Bronchial epithelial cell (primary cell): ENCODE measurements at regions not wholly inside any gene's neighbourhood (a gene's known extent, or its start where the extent isn't known, plus 50 kb on each side); places are given as distances from the start of the nearest gene placed in this dataset.

Experiments
- DNase-seq: peaks from one replicate; pipeline ENCODE4 v3.0.0-alpha.2; 2010; ENCODE audit warnings: low read depth
- FAIRE-seq: peaks from 2 replicates; lab custom pipeline; 2011; peaks lifted over from hg19 to GRCh38; lab: Jason Lieb, UNC
- H3K27me3 ChIP-seq: 2 replicates; pipeline ENCODE4 v1.5.1; 2011; ENCODE audit warnings: low read length; ENCODE audit not compliant: control insufficient read depth, insufficient read depth
- H3K36me3 ChIP-seq: 2 replicates; pipeline ENCODE4 v1.5.1; 2011; ENCODE audit warnings: low read length; ENCODE audit not compliant: control insufficient read depth, insufficient read depth
- H3K4me3 ChIP-seq: 2 replicates; pipeline ENCODE4 v1.5.1; 2011; ENCODE audit warnings: mild to moderate bottlenecking, low read depth, low read length, control low read depth
- TF ChIP-seq, protein P1 (sequence below): IDR thresholded peaks from 2 replicates; pipeline ENCODE4 v1.5.1; 2011; ENCODE audit warnings: mild to moderate bottlenecking, moderate library complexity, low read length, control low read depth, inconsistent platforms; ENCODE audit not compliant: insufficient read depth, severe bottlenecking

DNA sequence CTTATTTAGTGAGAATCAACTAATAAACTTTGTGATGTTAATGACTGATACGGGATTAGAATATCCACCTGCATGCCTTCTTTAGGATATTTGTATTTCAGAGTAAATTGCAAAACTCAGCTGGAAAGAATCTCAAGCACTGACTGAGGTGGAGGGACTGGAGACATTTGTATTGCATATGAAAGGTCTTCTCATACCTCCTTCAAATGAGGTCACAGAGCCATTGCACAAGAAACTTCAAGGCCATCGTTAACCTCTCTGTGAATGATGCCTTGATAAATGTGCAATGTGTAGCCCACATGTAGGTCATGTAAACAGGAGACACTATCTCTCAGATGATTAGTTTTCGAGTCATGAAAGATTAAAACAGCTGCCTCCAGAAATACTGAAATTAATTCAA lies 531.7 kb upstream of the PLXNA2 start:
- Histone ChIP-seq H3K27me3 (peaks cover 2% of the 10 kb centered on the region), H3K4me3 (no peak overlapping the region), H3K36me3 (no peaks in the 10 kb centered on the region)
- TF ChIP-seq, protein P1, sequence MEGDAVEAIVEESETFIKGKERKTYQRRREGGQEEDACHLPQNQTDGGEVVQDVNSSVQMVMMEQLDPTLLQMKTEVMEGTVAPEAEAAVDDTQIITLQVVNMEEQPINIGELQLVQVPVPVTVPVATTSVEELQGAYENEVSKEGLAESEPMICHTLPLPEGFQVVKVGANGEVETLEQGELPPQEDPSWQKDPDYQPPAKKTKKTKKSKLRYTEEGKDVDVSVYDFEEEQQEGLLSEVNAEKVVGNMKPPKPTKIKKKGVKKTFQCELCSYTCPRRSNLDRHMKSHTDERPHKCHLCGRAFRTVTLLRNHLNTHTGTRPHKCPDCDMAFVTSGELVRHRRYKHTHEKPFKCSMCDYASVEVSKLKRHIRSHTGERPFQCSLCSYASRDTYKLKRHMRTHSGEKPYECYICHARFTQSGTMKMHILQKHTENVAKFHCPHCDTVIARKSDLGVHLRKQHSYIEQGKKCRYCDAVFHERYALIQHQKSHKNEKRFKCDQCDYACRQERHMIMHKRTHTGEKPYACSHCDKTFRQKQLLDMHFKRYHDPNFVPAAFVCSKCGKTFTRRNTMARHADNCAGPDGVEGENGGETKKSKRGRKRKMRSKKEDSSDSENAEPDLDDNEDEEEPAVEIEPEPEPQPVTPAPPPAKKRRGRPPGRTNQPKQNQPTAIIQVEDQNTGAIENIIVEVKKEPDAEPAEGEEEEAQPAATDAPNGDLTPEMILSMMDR = no peak
- FAIRE-seq (no peak), DNase-seq (no peak)

DNA sequence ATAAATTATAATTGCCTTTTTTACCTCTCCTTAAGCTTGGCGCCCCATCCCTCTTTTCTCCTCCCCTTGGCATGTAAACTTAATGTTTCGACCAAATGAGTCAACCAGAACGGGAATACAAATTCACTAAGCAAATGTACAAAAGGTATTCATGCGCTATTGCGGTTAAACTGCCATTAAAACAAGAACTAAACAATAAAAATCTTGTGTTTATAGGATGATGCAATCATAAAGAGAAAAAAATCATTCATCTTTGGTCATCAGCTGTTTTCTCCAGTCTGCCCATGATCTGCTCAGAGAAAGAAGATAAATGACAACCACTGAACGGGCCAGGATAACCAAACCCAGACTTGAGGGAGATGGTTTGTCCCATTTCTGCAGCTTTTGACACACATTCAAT lies 534.2 kb upstream of the PLXNA2 start:
- no peak for DNase-seq
- FAIRE-seq = no peak
- peaks cover 3% of the 10 kb centered on the region for H3K27me3 ChIP-seq
- H3K36me3 ChIP-seq = no peaks in the 10 kb centered on the region
- no peak overlapping the region for H3K4me3 ChIP-seq
- TF ChIP-seq, protein P1 = no peak

DNA sequence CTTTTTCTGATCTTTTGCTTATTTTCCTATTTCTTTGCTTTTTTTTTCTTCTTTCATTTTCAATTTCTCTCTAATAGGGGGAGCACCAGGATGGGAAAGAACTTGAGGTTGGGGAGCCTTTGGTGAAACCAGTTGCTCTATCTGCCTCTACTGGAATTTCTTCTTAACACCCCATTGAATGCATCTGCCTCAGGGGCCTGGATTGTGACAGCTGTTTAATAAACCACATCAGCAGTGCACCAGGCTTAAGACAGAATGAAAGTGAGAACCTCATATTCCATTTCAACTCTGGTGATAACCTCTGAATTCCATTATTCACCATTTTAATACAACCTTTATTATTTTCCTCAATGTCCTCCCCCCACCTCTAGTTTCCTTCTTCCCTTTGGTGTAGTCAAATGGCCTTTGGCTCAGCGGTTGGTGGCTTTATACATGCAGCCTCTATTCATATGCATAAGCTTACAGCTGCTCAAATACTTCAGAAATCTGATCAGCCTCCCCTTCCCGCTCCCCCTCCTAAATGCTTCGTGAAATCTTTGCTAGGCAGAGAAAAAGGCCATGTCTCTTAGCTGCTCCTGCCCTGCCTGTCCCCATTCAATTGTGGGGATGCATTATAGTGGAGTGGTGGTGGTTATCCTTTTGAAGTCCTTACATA lies 537.3 kb upstream of the PLXNA2 start:
- TF ChIP-seq, protein P1 = no peak
- no peak for FAIRE-seq
- DNase-seq = no peak
- Histone ChIP-seq H3K4me3 (no peak overlapping the region), H3K27me3 (peaks cover 3% of the 10 kb centered on the region), H3K36me3 (no peaks in the 10 kb centered on the region)

DNA sequence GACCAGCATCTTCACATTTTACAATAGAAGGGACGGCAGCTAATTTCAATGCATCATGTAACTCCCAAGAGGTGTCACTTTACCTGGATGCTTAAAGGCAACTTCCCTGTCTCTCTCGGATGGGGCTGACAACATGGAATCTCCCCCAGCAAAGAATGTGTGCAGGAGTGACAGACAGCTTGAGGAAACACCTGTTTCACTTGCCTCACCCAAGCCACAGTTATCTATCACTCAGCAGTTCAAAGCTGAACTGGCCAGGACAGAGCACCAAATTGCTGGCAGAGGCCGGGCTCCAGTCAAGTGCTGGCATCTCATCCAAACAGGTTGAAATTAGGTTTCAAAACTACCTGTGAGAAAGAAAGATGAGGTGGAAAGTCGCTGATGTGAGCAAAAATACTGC lies 538.0 kb upstream of the PLXNA2 start:
- TF ChIP-seq, protein P1 = no peak
- DNase-seq (no peak), FAIRE-seq (no peak)
- Histone ChIP-seq H3K4me3 (no peak overlapping the region), H3K27me3 (peaks cover 4% of the 10 kb centered on the region), H3K36me3 (no peaks in the 10 kb centered on the region)

DNA sequence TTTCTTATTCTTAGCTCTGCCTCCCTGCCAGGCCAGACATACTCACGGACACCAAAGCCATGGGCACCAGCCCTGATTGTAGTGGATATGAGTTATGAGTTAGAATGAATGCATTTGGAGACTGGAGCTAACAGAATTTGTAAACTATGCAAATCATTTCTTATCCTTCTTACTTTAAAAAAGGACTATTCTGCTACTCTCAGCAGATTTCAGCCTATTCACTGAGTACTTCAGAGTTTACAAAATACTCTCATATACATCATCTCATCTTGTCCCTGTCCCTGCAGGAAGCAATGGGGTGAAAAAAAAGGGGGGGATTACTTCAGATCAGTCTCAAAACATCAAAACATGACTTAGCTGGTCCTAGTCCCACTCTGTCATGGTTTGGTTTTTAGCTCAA lies 541.4 kb upstream of the PLXNA2 start:
- Histone ChIP-seq H3K36me3 (no peaks in the 10 kb centered on the region), H3K27me3 (peaks cover 4% of the 10 kb centered on the region), H3K4me3 (no peak overlapping the region)
- FAIRE-seq = no peak
- no peak for DNase-seq
- TF ChIP-seq, protein P1 = no peak

DNA sequence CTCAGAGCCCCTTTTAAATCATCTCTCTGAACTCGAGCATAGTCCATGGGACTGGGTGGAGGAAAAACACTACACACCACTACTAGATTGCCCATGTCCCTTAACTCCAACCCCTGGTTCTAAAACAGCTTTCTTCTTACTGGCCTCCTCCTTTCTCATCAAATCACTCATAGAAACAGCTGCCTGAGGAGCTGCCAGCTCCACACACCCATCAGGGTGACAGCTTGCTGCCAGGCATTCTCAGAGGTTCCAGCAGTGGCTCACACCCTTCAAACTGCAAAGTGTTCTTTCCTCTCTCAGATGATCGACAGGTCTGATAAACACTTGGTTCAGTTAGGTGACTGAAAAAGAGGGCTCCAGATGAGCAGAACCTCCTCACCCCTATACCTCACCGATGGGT lies 543.0 kb upstream of the PLXNA2 start:
- no peaks in the 10 kb centered on the region for H3K36me3 ChIP-seq
- TF ChIP-seq, protein P1 = no peak
- H3K27me3 ChIP-seq = peaks cover 1% of the 10 kb centered on the region
- H3K4me3 ChIP-seq = no peak overlapping the region
- no peak for DNase-seq
- no peak for FAIRE-seq
